NCI-H526 (cell line): ENCODE measurements at regions not wholly inside any gene's neighbourhood (a gene's known extent, or its start where the extent isn't known, plus 50 kb on each side); places are given as distances from the start of the nearest gene placed in this dataset.

Experiments
- DNase-seq, 2 experiments: peaks; one replicate each; lab custom pipeline; 2025; lab: John Stamatoyannopoulos, UW

DNA sequence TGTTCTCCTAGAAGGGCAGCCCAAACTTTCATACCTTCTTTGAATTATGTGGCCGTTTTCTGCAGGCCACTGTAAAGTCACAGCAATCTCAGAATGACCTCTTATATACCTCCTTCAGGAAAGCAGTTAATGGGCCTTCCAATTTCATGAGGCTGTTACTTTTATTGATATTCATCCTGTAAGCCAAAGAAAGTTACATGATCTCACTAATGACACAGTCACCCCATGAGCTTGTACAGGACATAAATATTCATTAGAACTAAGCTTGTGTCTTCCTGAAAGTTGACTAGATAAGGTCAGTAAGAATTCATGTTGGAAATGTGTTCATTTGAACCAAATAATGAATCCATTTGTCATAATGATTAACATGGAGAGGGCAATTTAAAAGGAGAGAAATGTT, 283.1 kb upstream of the NWD2 start:
- DNase-seq = no peak

GRCh38 chr4:36966756-36967460, 277.6 kb upstream of the NWD2 start:
- no peak for DNase-seq

GRCh38 chr4:36979533-36979932, 265.0 kb upstream of the NWD2 start:
- DNase-seq = no peak

DNA sequence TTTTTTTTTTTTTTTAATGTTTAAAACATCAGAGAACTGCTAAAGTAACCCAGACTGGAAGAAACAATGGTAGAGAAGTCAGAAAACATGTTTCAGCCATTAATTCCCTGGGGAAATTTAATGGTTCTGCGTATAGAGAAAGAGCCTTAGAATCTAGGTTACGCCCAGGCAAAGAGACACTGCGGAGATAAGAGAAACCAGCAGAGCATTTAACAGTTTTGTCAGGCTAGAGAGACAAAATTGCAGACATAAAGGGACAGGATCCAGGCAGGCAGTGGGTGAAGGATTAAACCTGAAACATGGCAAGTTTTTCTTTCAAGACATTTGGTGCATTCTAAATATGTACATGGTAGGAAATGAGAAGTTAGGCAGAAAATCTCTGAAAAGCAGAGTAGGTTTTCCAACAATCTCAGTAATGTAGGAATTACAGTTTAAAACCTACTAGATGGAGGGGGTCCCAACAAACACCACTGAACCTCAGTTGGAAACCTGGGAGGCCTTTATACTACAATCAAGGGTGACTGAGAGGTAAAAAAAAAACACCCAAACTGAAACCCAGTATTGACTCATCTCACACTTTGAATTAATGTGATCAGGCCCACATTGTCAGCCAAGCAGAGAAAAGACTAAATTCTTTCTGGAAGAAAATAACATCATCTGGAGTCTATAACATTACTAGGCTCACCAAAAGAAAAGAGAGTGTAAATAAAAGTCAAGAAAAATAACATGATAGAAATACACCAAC, 254.2 kb upstream of the NWD2 start:
- DNase-seq = peak in 1 of 2 experiments; percentile 8

DNA sequence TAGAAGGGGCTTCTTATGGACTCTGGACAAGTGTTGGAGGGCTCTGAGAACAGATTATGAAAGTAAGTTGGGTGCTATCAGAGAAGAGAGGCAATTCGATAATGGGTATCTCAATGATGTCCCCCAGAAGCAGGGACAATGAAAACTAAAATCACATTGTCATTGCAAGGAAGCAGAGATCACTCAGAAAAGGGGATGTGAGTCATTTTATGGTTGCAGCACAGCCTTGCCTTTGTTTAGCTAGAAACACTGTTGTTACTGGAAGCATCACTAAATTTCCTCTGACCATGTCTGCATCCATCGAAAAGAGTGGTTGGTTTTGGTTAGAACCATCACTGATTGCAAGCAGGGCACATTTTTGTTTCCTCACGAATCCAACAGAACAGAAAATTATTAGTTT, 246.8 kb upstream of the NWD2 start:
- DNase-seq = no peak

- DNase-seq = no peak
Observed at GRCh38 chr4:37000281-37000680, 244.3 kb upstream of the NWD2 start.

- DNase-seq = no peak
Observed at GRCh38 chr4:37001688-37002436, 242.7 kb upstream of the NWD2 start.

DNA sequence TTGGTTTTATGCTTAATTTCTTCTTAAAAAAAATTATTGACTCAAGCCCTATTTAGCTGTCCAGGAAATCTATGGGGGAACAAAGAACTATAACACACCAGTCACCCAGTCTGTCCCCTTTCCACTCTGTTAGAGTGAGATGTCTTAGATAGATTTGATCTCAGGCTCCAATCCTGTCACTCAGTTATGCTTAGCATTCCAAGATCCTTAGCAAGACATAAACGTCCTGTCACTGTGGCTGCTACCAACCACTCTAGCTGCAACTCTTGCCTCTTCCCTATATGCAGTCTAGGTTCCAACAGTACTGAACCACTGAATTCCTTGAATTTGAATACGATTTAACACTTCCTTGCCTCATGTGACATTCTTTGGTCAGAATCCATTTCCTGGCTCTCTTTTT, 241.9 kb upstream of the NWD2 start:
- no peak for DNase-seq

DNA sequence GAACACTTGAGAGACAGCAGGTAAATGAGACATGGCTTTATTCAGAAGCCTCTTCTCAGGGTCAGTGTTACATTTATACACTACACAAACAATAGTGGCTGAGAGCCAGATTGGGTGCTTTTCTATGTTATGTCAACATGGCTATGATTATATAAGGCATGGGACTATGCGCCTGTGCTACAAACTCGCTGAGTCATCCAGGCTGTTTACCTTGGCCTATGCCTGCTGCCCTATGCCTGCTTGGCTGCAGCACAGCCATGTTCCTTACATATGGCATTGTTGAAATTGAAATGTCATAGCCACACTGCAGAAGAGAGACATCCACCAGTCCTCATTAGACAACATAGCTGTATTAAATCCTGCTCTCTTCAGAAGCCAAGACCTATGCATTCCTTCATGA, 236.3 kb upstream of the NWD2 start:
- no peak for DNase-seq

DNA sequence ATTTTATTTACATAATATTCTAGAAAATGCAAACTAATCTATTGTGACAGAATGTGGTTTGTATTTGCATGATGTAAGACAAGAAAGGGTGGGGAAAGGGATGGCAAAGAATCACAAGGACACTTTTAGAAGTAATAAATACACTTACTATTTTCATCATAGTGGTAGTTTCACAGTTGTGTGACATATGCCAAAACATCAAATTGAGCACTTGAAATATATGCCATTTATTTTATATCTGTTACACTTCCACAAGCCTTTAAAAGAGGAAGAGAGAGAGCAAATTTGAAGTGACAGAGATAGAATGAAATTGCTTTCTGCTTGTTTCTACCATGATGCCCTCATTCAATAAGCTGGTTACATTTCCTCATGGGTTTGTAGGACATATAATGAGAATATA, 230.0 kb upstream of the NWD2 start:
- no peak for DNase-seq

DNA sequence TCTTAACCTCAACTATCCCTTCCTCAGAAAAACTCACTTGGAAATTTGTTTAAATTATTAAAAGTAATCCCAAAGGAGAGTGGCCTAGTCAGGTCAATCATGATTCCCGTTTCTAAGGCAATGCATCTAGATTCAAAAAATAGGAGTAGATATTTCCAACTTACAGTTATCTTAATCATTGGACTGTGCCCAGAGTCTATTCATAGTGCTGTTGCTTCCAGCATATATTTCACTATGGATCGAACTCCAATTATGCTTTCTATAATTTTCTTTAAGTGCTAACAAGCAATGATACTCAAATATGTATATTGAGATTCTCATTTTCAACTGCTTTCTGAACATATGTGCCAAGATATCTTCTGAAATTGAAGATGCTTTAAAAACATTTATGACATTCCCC, 229.2 kb upstream of the NWD2 start:
- DNase-seq = no peak

DNA sequence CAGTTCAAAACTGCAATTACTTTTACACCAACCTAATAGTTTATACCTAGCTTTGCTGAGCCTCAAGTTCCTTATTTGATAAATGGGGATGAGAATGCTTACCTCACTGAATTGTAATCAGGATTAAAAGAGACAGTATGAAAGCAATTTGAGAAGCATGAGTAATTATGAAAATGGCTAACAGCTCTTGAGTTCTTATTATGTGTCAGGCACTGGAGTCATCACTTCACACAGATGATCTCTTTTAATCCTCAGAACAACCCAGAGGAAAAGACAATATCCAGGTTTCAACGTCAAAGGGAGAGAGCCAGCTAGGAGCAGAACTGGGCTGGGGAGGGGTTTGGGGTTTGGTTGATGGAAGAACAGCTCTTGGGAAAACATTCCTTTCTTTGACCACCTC, 221.0 kb upstream of the NWD2 start:
- DNase-seq = no peak

GRCh38 chr4:37023996-37024395, 220.5 kb upstream of the NWD2 start:
- no peak for DNase-seq

DNA sequence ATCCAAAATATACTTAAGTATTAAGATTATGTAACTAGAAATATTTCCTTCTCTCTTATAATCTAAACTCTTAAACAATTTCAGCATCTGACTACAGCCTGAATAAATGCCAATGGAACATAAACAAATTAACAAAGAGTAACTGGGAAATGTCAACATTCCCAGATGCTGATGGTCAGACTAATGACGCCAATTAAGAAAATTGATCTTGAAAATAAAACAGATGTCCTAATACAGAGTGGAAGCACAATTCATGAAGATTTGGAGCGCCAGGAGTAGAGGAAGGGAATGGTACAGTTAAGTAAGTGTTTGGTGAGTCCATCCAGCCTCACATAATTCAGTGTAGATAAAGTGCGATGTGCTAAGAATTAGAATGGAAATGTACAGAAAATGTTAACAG, 203.7 kb upstream of the NWD2 start:
- no peak for DNase-seq

- no peak for DNase-seq
Observed at GRCh38 chr4:37043342-37043741, 201.2 kb upstream of the NWD2 start.

DNA sequence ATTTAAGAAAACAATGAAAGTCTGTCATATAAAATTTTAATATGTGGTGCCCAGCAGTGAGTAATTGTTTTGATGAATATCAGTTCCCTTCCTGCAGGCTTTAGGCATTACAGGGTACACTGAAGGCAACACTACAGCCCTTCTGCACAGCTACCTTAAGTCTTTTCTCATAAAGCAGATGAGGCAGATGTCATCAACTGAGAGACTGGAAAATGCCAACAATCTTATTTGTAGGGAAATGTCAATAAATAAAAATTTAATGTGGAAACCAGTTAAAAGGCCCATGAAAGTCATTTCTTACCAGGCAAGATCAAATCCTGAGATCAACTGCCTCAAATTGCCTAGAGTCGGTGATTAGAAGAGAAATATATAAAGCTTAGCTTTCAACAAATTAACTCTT, 193.4 kb upstream of the NWD2 start:
- no peak for DNase-seq

DNA sequence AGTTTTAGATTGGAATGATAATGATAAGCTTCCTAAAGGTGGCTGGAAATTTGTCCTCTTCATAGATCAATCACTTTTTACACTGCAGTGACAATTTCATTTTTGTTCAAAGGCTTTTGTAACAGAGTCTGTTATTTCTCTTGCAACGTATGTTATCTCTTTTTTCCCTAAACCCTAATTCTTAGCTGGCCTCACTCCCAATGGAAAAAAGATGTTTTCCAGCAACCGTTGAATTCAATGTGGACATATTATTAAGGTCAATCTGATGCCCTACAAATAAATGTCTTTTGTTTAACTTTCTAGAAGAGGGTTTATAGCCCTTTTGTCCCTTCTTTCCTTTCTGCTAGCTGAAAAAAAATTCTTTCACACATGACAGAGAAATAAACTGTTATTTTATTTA, 192.7 kb upstream of the NWD2 start:
- DNase-seq = no peak

GRCh38 chr4:37054531-37055077, 189.9 kb upstream of the NWD2 start:
- no peak for DNase-seq

DNA sequence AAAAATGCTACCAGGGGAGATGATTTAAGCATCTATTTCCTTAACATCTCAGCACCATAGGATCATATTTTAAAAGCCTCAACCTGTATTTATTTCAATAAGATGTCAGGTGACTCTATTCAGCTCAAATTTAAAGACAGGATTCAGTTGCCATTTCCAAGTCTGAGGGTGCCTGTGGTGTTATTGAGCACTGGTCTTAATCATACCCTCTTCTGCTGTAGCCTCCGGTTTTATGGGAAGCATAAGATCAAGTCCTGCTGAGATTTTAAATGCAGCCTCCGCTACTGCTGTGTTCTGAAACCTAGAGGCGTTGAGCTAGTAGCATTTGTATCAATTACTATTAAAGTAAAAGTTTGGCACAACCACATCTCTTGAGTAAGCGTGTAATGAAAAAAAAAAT, 185.7 kb upstream of the NWD2 start:
- no peak for DNase-seq

DNA sequence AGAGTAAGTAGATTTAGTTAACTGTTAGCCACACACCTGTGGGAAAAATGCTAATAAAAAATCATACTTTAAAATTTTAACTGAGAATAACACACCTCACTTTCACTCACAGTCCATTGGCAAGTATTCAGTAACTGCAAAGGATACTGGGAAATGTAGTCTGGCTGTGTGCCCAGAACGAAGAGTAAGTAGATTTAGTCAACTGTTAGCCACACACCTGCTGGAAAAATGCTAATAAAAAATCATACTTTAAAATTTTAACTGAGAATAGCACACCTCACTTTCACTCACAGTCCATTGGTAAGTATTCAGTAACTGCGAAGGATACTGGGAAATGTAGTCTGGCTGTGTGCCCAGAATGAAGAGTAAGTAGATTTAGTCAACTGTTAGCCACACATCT, 178.4 kb upstream of the NWD2 start:
- DNase-seq = no peak

GRCh38 chr4:37068580-37068979, 176.0 kb upstream of the NWD2 start:
- DNase-seq = peak in 1 of 2 experiments; percentile 42

DNA sequence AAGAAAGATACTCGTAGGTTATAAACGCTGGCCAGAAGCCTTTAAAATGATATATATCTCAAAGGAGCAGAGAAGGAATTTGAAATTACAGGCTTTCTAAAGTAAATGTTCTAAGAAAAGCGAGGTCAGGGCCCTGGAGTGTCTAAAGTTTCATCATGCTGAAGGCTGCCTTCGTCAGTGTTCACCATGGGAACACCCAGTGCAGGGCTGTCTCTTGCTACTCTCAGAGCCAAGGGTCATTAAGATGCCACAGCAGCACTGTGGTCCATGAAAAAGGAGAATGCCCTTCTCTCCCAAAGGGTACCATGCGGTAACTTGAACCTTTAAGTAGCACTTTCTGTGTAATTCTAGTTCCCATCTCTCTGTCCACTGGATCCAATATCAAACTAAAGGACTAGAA, 174.5 kb upstream of the NWD2 start:
- no peak for DNase-seq

DNA sequence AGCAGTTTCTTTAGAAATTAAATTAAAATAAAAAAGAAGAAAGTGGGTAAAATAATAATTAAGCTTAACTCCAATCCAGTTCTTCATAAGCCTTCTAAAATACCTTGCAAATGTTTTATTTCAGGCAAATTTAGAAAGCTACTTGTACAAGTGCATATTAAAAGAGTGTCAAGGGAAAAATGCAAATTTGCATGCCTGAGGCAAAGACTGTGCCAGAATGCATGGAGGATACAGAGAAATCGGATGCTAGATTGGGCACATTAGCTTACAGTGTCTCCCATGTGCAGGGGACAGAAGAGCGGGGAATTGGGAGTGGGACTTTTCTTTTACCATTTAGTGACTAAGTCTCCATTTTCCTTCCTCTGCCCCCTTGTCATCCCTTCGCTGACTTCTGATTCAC, 173.0 kb upstream of the NWD2 start:
- peak; percentile 27 to 44 for DNase-seq
